AG08395 (cell line): ENCODE measurements at regions not wholly inside any gene's neighbourhood (a gene's known extent, or its start where the extent isn't known, plus 50 kb on each side); places are given as distances from the start of the nearest gene placed in this dataset.
A peak's percentile ranks its signal among the peaks of the same experiment; 100 is the strongest.

ENCODE experiments used
- DNase-seq: peaks from one replicate; pipeline ENCODE4 v3.0.0; 2012; ENCODE audit warnings: mixed read lengths, low spot score

DNA sequence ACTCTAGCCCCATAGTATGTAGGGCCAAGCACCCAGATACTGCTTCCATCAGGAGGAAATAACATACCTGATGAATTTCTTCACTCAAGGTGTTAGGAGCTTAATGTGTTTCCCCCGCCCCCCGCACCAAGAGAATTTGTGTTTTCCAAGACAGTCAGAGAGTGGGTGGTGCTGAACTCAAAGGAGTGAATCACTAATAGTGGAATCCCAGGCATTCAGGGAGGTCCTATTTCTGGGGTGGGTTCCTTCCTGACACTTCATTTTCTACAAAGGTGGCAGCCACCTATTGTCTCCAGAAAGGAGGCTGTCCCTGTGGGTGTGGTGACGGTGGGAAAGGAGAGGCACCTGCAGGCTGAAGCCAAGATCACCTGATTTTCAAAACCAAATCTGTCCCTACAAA is 50.8 kb upstream of the ELF5 start:
- peak; percentile 31 for DNase-seq

GRCh38 chr11:34564807-34565241 is 51.2 kb upstream of the ELF5 start:
- DNase-seq = no peak

DNA sequence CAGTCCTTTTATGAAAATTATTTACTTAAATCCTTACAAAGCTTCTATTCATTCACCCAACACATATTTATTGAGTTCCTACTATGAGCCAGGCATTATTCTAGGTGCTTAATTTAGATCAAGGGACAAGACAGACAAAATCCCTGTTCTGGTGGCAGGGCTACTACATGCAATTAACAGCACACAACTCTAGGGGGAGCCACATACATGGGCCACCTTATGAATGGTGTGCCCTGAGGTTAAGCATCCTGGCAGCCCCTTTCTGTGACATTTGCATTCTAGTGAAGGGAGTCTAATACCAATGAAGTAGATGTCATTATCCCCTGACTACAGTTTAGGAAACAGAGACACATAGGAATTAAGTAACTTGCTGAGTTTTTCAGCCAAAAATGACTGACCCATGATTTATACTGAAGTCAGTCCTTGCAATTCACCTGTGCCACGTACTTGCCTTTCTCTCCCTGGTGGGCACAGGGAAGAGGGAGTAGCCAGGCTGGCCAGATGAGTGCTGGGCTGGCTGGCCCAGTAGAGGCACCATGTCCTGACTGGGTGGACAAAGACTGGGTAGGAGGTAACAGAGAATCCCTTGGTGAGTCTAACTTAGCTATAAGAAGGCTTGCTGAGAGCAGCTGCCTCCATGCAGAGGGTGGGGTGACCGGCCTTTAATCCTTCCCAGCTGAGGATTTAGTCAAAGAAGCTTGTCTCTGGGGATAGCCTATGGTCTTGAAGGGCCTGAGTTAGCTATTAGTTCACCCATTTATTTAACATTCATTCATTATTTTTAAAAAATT is 52.0 kb upstream of the ELF5 start:
- DNase-seq = no peak

DNA sequence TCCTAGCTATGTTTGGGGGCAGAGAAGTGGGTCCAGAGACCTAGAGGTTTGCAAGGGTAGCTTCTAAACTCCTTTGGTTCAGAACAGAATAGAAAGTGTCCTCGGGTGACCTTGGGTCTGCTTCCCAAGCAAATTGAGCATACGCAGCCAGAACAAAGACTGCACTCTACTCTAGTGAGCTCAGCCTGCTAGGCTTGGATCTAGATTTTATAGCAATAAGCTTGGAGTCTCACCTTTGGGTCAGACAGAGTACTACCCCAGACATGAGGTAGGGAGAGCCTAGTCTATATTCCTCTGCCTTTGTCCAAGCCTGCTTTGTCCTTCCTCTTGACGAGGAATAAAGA is 52.6 kb upstream of the ELF5 start:
- DNase-seq = no peak

DNA sequence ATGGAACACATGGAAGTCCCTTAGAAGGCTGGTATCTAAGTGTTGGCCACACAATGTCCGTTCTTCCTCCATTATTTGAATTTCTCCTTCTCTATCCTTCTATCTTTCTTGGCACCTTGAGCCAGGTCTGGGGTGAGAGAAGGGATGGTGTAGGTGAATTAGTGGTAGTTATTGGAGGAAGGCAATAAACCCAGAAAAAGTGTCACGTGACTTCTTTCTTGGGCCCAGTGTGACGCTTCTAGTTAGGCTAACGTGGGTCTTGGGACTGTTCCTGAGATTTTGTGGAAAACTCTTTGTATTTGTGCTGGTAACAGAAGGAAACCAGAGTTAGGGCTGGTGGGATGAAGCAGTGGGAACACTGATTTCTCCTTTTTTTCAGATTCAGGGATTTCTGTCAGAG is 53.1 kb upstream of the ELF5 start:
- no peak for DNase-seq

DNA sequence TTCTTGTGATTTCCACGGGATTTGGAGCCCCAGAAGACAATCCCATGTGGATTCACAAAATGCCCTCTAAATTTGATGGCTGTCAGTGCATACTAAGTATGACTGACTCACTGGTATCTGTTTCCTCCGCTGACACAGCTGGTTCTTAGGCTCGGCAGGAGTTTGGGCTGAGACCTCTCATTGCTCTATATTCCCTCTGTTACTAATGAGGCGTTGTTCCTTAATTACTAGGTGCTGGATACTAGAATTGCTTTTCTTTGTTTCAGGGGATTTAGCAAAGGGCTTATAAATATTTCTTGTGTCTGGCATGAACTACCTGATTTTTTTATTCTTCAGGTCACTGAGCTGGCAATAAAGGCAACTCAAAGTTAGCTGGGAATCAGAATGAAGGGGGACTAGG is 53.2 kb upstream of the EHF start:
- no peak for DNase-seq

GRCh38 chr11:34570584-34570983 is 50.3 kb upstream of the EHF start:
- no peak for DNase-seq
